NCI-H446 treated with DMSO at 0.1 percent for 48 hours (cell line): ENCODE measurements at regions not wholly inside any gene's neighbourhood (a gene's known extent, or its start where the extent isn't known, plus 50 kb on each side); places are given as distances from the start of the nearest gene placed in this dataset.

Experiments
- DNase-seq: peaks from one replicate; lab custom pipeline; 2025; lab: John Stamatoyannopoulos, UW

DNA sequence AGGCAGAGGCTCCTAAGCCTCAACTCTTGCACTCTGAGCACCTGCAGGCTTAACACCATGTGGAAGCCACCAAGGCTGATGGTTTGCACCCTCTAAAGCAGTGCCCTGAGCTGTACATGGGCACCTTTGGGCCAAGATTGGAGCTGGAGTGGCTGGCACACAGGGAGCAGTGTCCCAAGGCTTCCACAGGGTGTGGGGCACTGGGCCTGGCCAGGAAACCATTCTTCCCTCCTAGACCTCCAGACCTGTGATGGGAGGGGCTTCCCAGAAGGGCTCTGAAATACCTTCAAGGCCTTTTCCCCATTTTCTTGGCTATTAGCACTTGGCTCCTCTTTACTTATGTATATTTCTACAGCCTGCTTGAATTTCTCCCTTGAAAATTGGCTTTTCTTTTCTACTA is 67.9 kb upstream of the PPM1J start:
- DNase-seq, result no peak

DNA sequence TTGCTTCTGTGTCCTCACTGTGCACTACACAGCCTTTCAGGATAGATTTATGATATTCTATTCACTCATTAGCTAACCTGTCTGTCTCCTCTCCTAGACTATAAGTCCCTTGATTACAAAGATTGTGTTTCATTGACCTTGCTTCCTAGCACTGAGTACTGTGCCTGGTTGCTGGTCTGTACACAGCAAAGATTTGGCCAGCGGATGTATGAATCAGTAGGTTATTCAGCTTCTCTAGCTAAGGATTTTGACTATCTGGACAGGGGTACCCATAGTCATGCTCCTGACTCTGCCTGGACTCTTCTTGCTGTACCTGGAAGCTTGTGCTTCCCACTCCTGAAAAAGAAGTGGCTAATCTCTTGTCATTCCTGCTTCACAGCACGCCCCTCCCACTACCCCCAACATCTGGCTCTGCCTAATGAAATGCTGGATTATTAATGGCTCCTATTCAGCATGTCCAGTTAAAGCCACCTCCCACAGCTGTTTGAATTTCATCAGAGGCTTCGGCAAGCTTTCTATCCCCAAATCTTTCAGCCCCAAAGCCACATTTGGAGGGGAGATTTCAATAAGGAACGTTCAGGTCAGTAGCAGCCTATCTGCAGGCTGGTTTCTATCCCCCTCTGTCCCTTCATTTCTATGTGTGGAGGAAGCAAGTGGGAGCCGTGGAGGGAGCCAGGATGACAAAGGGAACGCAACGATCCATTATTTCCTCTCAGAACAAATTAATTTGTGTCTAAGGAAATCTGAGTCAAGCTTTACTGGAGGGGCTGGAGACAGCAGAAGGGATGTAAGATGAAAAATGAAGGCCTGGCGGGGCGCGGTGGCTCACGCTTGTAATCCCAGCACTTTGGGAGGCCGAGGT is 64.8 kb upstream of the PPM1J start:
- no peak for DNase-seq

DNA sequence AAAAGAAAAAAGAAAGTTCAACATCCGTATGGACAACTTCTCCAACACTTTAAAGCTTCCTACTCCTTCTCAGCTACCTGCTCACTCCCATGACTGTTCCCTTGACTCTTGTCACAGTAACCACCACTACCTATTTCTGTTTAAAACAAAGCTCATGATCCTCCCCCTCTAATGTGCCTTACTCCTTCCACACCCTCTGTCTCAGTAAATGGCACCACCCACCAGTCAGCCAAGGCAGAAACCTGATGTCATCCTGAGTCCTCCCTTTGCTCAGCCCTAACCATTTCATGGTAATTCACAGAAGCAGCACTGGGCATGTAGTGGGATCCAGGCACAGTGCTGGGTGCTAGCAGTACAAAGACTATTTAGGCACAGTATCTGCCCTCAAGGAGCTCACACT is 63.0 kb upstream of the PPM1J start:
- DNase-seq, result no peak

- DNase-seq, result no peak
Observed at GRCh38 chr1:112776688-112777087, 61.6 kb upstream of the PPM1J start.

DNA sequence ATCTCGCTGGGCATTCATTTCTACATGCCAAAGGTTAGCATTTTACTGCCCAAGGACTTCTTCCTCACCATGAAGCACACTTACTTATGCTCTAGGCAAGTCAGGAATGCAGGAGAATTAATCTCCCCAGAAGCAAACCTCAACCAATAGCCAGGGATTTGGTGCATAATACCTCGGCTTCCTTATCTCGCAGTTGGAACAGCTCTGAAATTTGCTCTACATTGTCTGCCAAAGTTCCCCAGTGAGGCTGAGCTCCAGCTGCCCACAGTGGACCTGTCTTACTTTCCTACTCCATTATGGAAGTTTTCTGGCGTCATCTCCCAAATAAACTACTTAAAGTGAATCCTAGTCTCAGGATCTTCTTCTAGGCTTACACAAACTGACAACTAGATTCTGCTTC is 57.6 kb upstream of the PPM1J start:
- DNase-seq, result no peak

DNA sequence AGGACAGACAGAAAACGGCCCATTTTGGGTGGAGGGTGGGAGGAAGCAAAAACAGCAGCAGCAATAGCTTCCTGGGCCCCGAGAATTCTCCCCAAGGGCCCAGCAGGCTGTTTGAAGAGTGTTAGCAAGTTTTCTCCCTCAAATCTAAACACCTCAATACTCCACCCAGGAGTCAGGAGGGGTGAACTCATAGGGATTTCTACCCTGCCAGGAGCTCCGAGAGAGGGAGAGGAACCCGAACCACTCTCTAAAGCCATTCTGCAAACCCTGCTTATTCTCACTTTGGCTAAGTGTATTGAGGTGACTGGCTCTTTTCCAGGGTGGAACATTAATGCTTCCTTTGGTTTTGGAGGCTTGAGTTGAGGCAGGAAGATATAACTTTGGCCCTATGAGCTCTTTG is 55.6 kb upstream of the PPM1J start:
- no peak for DNase-seq

DNA sequence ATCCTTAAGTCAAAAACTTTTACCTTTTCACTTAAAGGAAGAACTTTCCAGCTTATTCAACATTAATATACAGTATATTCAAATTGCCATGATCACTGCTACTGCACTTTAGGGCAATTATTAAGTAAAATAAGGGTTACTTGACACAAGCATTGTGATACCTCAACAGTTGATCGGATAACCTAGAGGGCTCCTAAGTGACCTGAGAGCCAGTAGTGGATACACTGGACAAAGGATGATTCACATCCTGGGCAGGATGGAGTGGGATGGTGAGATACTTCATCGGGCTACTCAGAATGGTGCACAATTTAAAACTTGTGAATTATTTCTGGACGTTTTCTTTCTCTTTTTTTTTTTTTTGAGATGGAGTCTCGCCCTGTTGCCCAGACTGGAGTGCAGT is 54.5 kb upstream of the PPM1J start:
- DNase-seq, result no peak

- DNase-seq, result no peak
Observed at GRCh38 chr1:112767646-112768045, 52.5 kb upstream of the PPM1J start.
